Osteoblast (primary cell): ENCODE measurements at regions not wholly inside any gene's neighbourhood (a gene's known extent, or its start where the extent isn't known, plus 50 kb on each side); places are given as distances from the start of the nearest gene placed in this dataset.
"Not testable (repeated sequence)": the region's sequence is repeated elsewhere in the genome, so short reads cannot be mapped to it uniquely, and the experiment has no call there.

Experiments
- DNase-seq: peaks from one replicate; pipeline ENCODE4 v3.0.0; 2011; ENCODE audit warnings: low spot score, mixed read lengths; ENCODE audit not compliant: insufficient read length; ENCODE audit errors: missing footprints
- H2AFZ ChIP-seq: 2 replicates; pipeline ENCODE4 v1.6.0; 2011; ENCODE audit warnings: mild to moderate bottlenecking, low read length
- H3K27ac ChIP-seq: 2 replicates; pipeline ENCODE4 v1.5.1; 2011; ENCODE audit warnings: mild to moderate bottlenecking, low read depth, low read length, moderate library complexity
- H3K27me3 ChIP-seq: 2 replicates; pipeline ENCODE4 v1.6.0; 2012; ENCODE audit warnings: mild to moderate bottlenecking, control low read depth, inconsistent platforms, low read length, moderate library complexity; ENCODE audit not compliant: insufficient read depth
- H3K36me3 ChIP-seq: 2 replicates; pipeline ENCODE4 v1.5.1; 2011; ENCODE audit warnings: mild to moderate bottlenecking, low read length, control low read depth, moderate library complexity; ENCODE audit not compliant: insufficient read depth
- H3K4me1 ChIP-seq: 2 replicates; pipeline ENCODE4 v1.5.1; 2011; ENCODE audit warnings: mild to moderate bottlenecking, low read length, control low read depth, moderate library complexity; ENCODE audit not compliant: insufficient read depth
- H3K4me2 ChIP-seq: 2 replicates; pipeline ENCODE4 v1.6.0; 2011; ENCODE audit warnings: mild to moderate bottlenecking, low read length; ENCODE audit not compliant: insufficient read depth
- H3K4me3 ChIP-seq: fragments of 200-600 bp; sonication (generic); 3 replicates; pipeline ENCODE4 v1.5.1; 2012; ENCODE audit warnings: mild to moderate bottlenecking, low read length, inconsistent platforms; ENCODE audit not compliant: insufficient read depth
- H3K79me2 ChIP-seq: 2 replicates; pipeline ENCODE4 v1.6.0; 2012; ENCODE audit warnings: mild to moderate bottlenecking, low read length, control low read depth, inconsistent platforms; ENCODE audit not compliant: insufficient read depth
- H3K9me3 ChIP-seq: 2 replicates; pipeline ENCODE4 v1.5.1; 2011; ENCODE audit warnings: low read depth, low read length, control low read depth
- H4K20me1 ChIP-seq: 2 replicates; pipeline ENCODE4 v1.6.0; 2012; ENCODE audit warnings: mild to moderate bottlenecking, low read length, control low read depth; ENCODE audit not compliant: insufficient read depth
- CTCF ChIP-seq: IDR thresholded peaks from 2 replicates; pipeline ENCODE4 v1.5.1; 2011; ENCODE audit warnings: mild to moderate bottlenecking, low read depth, low read length, moderate library complexity; ENCODE audit errors: extremely low read depth

DNA sequence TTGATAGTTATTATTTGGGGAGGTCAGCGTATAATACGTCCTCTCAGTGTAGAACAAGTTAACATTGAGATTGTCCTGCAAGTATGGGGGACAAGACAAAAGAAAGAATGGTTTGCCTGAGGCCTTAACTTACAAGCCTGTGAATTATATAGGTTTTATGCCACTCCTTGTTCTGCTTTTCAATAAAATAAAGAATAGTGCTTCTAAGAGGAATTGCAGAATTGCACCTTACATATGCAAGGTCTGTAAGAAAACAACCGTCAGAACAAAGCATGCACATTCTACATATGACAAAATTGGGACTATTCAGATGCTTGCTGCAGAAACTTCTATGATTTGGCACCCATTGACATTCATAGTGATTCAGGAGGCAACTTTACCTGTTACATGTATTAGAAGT lies 785.0 kb downstream of the NR4A2 start:
- no peaks in the 10 kb centered on the region for H3K4me1 ChIP-seq
- no peak for DNase-seq
- no peaks in the 10 kb centered on the region for H3K79me2 ChIP-seq
- H4K20me1 ChIP-seq, result no peaks in the 10 kb centered on the region
- no peaks in the 10 kb centered on the region for H3K36me3 ChIP-seq
- no peak for TF ChIP-seq CTCF
- H3K4me3 ChIP-seq, result no peak overlapping the region
- no peak overlapping the region for H3K27ac ChIP-seq
- no peaks in the 10 kb centered on the region for H3K9me3 ChIP-seq
- no peaks in the 10 kb centered on the region for H3K27me3 ChIP-seq
- H3K4me2 ChIP-seq, result no peak overlapping the region
- H2AFZ ChIP-seq, result no peak overlapping the region

- no peak for DNase-seq
- Histone ChIP-seq H3K27ac (no peak overlapping the region), H3K27me3 (no peaks in the 10 kb centered on the region), H3K4me3 (peak overlapping the region; percentile 45), H3K4me2 (no peak overlapping the region), H3K36me3 (no peaks in the 10 kb centered on the region), H2AFZ (peak overlapping the region; percentile 68), H3K79me2 (no peaks in the 10 kb centered on the region), H4K20me1 (no peaks in the 10 kb centered on the region), H3K9me3 (no peaks in the 10 kb centered on the region), H3K4me1 (no peaks in the 10 kb centered on the region)
- TF ChIP-seq CTCF, result no peak
Measured at GRCh38 chr2:155546721-155547555, 785.6 kb downstream of the NR4A2 start.

DNA sequence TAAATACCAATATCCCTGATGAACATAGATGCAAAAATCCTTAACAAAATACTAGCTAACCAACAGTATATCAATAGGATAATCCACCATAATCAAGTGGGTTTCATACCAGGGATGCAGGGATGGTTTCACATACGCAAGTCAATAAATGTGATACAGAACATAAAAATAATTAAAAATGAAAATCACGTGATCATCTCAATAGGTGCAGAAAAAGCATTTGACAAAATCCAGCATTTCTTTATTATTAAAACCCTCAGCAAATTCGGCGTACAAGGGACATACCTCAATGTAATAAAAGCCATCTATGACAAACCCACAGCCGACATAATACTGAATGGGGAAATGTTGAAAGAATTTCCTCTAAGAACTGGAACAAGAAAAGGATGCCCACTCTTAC lies 793.5 kb downstream of the NR4A2 start:
- H3K9me3 ChIP-seq, H3K4me2 ChIP-seq, H3K27me3 ChIP-seq, H3K79me2 ChIP-seq, H3K27ac ChIP-seq, DNase-seq, H3K36me3 ChIP-seq, H3K4me3 ChIP-seq, H3K4me1 ChIP-seq, H4K20me1 ChIP-seq, H2AFZ ChIP-seq: not testable (repeated sequence)

DNA sequence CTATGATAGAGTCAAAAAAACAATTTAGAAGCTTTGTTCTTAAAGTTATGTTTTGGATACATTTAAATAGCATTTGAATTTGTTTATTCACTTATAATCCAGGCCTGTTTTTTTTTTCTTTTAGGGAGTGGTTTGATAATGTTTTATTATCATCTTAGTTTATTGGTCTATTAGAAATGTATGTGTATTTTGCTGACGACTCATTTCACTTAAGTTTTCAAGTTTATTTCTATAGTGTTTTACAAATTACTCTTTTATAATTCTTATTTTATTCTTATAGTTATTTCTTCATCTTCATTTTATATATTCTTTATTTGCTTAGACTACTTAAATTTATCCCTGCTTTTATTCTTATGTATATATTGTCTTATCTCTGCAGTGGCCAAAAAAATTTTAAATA lies 804.5 kb downstream of the NR4A2 start:
- no peak overlapping the region for H3K4me2 ChIP-seq
- no peak overlapping the region for H3K4me3 ChIP-seq
- H3K27ac ChIP-seq, result no peak overlapping the region
- H3K9me3 ChIP-seq, result no peaks in the 10 kb centered on the region
- H4K20me1 ChIP-seq, result no peaks in the 10 kb centered on the region
- H3K27me3 ChIP-seq, result no peaks in the 10 kb centered on the region
- H2AFZ ChIP-seq, result no peak overlapping the region
- no peaks in the 10 kb centered on the region for H3K79me2 ChIP-seq
- no peaks in the 10 kb centered on the region for H3K4me1 ChIP-seq
- TF ChIP-seq CTCF, result no peak
- no peak for DNase-seq
- H3K36me3 ChIP-seq, result no peaks in the 10 kb centered on the region
